GM18507 (cell line): ENCODE measurements at regions not wholly inside any gene's neighbourhood (a gene's known extent, or its start where the extent isn't known, plus 50 kb on each side); places are given as distances from the start of the nearest gene placed in this dataset.

ENCODE experiments used
- DNase-seq: peaks from one replicate; pipeline ENCODE4 v3.0.0; 2011; ENCODE audit warnings: low read depth; ENCODE audit not compliant: insufficient read length; ENCODE audit errors: extremely low spot score
- FAIRE-seq: peaks from 2 replicates; lab custom pipeline; 2011; peaks lifted over from hg19 to GRCh38; lab: Jason Lieb, UNC

GRCh38 chr20:58011106-58011946 is 217.1 kb downstream of the ANKRD60 start:
- no peak for FAIRE-seq
- DNase-seq = no peak

- FAIRE-seq (no peak), DNase-seq (no peak)
Observed at GRCh38 chr20:58010666-58011065, 217.8 kb downstream of the ANKRD60 start.

GRCh38 chr20:58010186-58010585 is 218.3 kb downstream of the ANKRD60 start:
- DNase-seq (no peak), FAIRE-seq (no peak)

- no peak for FAIRE-seq
- DNase-seq = no peak
Observed at GRCh38 chr20:58008866-58009265, 219.6 kb downstream of the ANKRD60 start.

- DNase-seq (no peak), FAIRE-seq (no peak)
Observed at GRCh38 chr20:58008413-58008812, 220.0 kb downstream of the ANKRD60 start.

- DNase-seq = no peak
- no peak for FAIRE-seq
Observed at GRCh38 chr20:58007947-58008346, 220.5 kb downstream of the ANKRD60 start.

- DNase-seq (no peak), FAIRE-seq (no peak)
Observed at GRCh38 chr20:58006346-58007316, 221.8 kb downstream of the ANKRD60 start.

GRCh38 chr20:58005581-58006345 is 222.7 kb downstream of the ANKRD60 start:
- FAIRE-seq = no peak
- no peak for DNase-seq

GRCh38 chr20:58004900-58005299 is 223.6 kb downstream of the ANKRD60 start:
- FAIRE-seq = no peak
- DNase-seq = no peak

- DNase-seq (no peak), FAIRE-seq (no peak)
Observed at GRCh38 chr20:58004146-58004545, 224.3 kb downstream of the ANKRD60 start.

GRCh38 chr20:58003525-58003924 is 224.9 kb downstream of the ANKRD60 start:
- DNase-seq = no peak
- no peak for FAIRE-seq

GRCh38 chr20:58002901-58003300 is 225.6 kb downstream of the ANKRD60 start:
- FAIRE-seq (no peak), DNase-seq (no peak)

- FAIRE-seq (no peak), DNase-seq (no peak)
Observed at GRCh38 chr20:58001946-58002345, 226.5 kb downstream of the ANKRD60 start.

GRCh38 chr20:58001381-58001780 is 227.1 kb downstream of the ANKRD60 start:
- no peak for FAIRE-seq

GRCh38 chr20:58000861-58001260 is 227.6 kb downstream of the ANKRD60 start:
- no peak for DNase-seq
- no peak for FAIRE-seq

More at GRCh38 chr20:58001381-58001780, 227.1 kb downstream of the ANKRD60 start:
- no peak for DNase-seq

GRCh38 chr20:57999465-58000111 is 228.9 kb downstream of the ANKRD60 start:
- DNase-seq (no peak), FAIRE-seq (no peak)

GRCh38 chr20:57998981-57999464 is 229.4 kb downstream of the ANKRD60 start:
- FAIRE-seq (no peak), DNase-seq (no peak)

GRCh38 chr20:57998276-57998675 is 230.2 kb downstream of the ANKRD60 start:
- no peak for FAIRE-seq
- DNase-seq = no peak
